Stimulated activated CD8-positive, alpha-beta memory T cell treated with anti-CD3 and anti-CD28 coated beads, Interleukin-4, amount 100 ng/mL, for 24 hours (primary cell): ENCODE measurements at regions not wholly inside any gene's neighbourhood (a gene's known extent, or its start where the extent isn't known, plus 50 kb on each side); places are given as distances from the start of the nearest gene placed in this dataset.
"Not testable (repeated sequence)": the region's sequence is repeated elsewhere in the genome, so short reads cannot be mapped to it uniquely, and the experiment has no call there.

Source experiments
- DNase-seq: peaks from one replicate; pipeline ENCODE4 v3.0.0-alpha.2; 2020; ENCODE audit warnings: low read depth

GRCh38 chr4:181821039-181822004 lies 421.9 kb upstream of the TENM3 start:
- no peak for DNase-seq

- DNase-seq = no peak
Measured at GRCh38 chr4:181822005-181822375, 421.2 kb upstream of the TENM3 start.

DNA sequence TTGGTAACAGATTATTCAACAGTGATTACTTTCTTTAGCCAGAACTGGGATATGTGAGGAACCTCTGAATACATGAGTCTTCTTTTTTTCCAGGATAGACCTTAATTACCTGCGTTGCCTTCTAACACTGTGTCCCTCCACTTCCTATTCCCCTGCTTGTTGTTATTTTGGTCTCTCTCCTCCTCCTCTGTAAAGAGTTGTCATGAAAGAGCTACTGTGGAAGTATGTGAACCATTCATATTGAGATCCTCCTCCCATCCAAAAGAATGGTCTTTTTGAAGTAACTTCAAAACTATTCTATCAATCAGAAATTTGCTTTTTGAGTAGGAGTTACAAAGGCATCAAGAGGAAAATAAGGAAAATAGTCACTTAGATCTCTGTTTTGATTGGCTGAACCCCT lies 420.0 kb upstream of the TENM3 start:
- no peak for DNase-seq

GRCh38 chr4:181823645-181824044 lies 419.6 kb upstream of the TENM3 start:
- DNase-seq = no peak

GRCh38 chr4:181825564-181825963 lies 417.6 kb upstream of the TENM3 start:
- no peak for DNase-seq

GRCh38 chr4:181827246-181827645 lies 416.0 kb upstream of the TENM3 start:
- no peak for DNase-seq

- DNase-seq = no peak
Measured at GRCh38 chr4:181830404-181831035, 412.7 kb upstream of the TENM3 start.

DNA sequence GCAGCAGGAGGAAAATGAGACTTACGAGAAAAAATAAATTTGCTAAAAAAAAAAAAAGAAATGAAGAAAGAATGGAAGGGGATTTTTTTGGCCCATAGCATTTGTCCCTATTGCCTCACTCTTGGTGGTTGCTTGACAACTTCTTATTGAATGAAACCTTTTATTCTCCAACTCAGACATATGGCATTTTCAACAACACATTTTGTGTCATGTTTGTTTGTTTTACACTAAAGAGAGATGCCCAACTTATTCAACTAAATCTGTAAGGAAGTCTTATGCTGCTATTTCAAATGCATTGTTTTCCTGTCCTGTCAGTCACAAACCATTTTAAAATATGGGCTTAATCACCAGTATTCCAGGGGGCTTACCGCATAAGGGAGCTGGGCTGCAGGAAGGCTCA lies 409.1 kb upstream of the TENM3 start:
- DNase-seq = no peak

DNA sequence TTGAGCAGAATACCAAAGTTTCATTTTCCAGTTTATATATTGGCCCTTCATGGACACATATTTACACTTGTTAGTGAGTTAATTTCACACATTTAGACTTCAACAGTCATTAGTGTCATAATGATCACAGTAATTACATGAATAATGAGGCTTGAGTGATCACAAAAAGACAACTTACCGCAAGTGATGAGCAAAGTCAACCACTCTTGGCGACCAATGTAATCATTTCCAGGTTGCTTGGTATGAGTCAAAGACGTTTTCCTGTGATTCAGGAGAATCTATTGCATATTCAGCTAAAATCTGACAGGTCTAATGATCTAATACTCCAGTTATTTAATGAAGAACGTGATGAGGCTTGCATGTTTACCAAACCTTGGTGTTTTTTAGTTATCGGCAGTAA lies 407.9 kb upstream of the TENM3 start:
- no peak for DNase-seq

DNA sequence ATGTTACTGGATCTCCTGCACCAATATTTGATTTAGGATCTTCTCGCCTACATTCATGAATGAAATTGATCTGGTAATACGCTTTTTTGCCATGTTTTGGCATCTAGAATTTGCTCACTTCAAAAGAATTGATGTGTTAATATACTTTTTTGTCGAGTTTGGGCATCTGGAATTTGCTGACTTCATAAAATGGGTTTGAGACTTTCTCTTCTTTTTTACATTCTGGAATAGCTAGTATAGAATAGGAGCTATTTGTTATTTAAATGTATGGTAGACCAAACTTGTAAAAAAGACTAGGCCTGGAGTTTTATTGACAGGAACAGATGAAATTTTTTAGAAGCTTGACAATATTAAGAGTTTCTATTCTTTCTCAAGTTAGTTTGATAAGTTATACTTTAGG lies 404.9 kb upstream of the TENM3 start:
- DNase-seq = no peak

GRCh38 chr4:181843797-181844196 lies 399.4 kb upstream of the TENM3 start:
- DNase-seq = not testable (repeated sequence)

GRCh38 chr4:181845617-181846016 lies 397.6 kb upstream of the TENM3 start:
- no peak for DNase-seq

- DNase-seq = no peak
Measured at GRCh38 chr4:181846934-181847333, 396.3 kb upstream of the TENM3 start.

DNA sequence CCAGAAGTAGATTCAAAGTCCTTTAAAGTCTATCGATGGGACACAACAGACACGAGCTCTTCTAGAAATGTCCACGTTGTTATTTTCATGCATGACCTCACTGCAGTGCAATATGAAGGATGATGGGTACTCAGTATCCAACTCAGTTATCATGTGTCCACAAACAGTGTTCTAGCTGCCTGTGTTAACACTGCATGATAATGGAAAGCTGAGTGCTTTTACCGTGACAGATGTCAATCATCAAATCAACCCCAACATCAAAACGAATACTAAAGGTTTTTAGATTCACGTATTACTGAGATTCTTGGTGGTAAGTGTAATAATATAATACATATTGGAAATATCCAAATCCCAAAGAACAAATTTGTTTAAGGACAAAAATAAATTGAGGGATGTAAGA lies 394.8 kb upstream of the TENM3 start:
- DNase-seq = no peak

DNA sequence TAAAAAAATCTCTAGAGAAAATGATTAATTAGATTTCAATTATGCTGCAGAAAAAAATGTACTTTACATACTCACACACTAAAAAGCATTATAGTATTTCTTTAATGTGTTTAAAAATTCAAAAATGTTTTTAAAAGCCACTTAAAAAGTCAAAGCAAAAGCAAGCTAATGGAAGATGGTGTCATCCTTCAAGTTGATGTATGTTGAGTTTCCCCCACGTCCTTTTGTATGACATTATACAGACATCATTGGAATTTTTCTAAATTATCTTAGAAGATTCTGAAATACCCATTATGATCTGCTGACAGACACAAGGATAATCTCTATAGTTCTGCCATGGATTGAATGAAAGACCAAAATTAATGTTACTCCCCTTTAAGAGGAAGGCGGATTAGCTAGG lies 393.7 kb upstream of the TENM3 start:
- DNase-seq = no peak

GRCh38 chr4:181853881-181854511 lies 389.2 kb upstream of the TENM3 start:
- DNase-seq = no peak

DNA sequence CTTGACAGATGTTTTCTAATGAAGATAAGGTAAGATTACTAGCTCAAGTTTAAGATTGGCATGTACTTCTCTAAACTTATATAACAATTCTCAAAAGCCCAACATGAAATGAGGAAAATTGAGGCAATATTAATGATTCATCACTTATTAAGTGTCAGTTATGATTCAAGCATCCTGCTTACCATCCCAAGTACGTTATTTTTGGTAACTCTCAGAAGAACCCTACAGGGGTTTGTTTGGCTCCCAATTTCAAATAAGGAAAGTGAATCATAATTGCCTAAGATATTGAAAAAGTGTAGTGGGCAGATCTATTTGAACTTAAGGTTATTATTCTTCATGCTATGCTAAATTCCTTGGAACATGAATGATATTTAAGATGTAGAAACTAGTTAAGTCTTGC lies 387.9 kb upstream of the TENM3 start:
- no peak for DNase-seq

- DNase-seq = not testable (repeated sequence)
Measured at GRCh38 chr4:181857471-181857870, 385.7 kb upstream of the TENM3 start.

DNA sequence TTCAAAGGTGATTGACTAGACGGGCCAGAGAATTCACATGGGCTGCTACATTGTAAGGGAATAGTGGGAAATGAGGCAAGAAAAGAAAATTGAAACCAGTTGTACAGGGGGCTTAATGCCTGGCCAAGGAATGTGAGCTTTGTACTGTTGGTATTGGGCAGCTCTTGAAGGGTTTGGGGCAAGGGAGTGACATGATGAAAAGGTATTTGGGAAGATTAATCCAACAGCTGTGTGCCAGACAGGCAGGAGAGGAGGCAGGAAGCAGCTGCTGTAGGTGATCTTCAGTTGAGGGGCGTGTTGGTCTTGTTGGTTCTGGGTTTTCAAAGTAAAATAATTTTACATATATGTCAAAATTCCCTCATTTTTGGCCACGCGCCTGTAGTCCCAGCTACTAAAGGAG lies 384.5 kb upstream of the TENM3 start:
- no peak for DNase-seq

DNA sequence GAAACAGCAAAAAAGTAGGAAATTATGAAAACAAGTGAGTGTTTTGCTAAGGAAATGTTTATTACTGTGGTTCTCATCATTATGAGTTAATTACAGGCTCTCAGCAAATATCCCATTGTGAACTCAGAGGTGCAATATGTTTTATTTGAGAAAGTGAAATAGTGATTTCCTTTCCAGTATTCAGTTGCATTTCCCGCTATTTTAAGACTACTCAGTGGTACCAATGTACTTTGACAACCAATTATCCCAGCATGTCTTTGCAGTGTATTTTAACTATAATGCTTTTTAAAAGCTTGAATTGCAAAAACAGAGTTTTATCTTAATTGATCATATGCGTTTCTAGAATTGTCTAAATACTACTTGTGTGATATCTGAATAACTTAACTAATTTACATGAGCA lies 383.8 kb upstream of the TENM3 start:
- no peak for DNase-seq

GRCh38 chr4:181860157-181860556 lies 383.0 kb upstream of the TENM3 start:
- DNase-seq = no peak

- DNase-seq = no peak
Measured at GRCh38 chr4:181860668-181861067, 382.5 kb upstream of the TENM3 start.

GRCh38 chr4:181863856-181864255 lies 379.3 kb upstream of the TENM3 start:
- DNase-seq = no peak
